SK-N-SH treated with all-trans-retinoic acid at 6 μM for 48 hours (cell line): ENCODE measurements at regions not wholly inside any gene's neighbourhood (a gene's known extent, or its start where the extent isn't known, plus 50 kb on each side); places are given as distances from the start of the nearest gene placed in this dataset.

Experiments used
- CSDC2 ChIP-seq: fragments of 250-450 bp; sonication (Bioruptor Pico); IDR thresholded peaks from 2 replicates; pipeline ENCODE4 v1.5.0; 2020; ENCODE audit warnings: mild to moderate bottlenecking, moderate library complexity
- RARB ChIP-seq: fragments of 250-450 bp; sonication (Bioruptor Pico); IDR thresholded peaks from 2 replicates; pipeline ENCODE4 v1.8.0; 2021; ENCODE audit warnings: mild to moderate bottlenecking, moderate library complexity
- SNAI2 ChIP-seq: fragments of 250-450 bp; sonication (Bioruptor Pico); IDR thresholded peaks from 2 replicates; pipeline ENCODE4 v1.5.0; 2020; ENCODE audit warnings: mild to moderate bottlenecking, moderate library complexity
- ZC3H10 ChIP-seq: fragments of 250-450 bp; sonication (Bioruptor Pico); IDR thresholded peaks from 2 replicates; pipeline ENCODE4 v1.5.1; 2021; ENCODE audit warnings: mild to moderate bottlenecking, moderate library complexity
- ZFP3 ChIP-seq: fragments of 250-450 bp; sonication (Bioruptor Pico); IDR thresholded peaks from 2 replicates; pipeline ENCODE4 v1.5.0; 2020; ENCODE audit warnings: mild to moderate bottlenecking, moderate library complexity
- ZNF8 ChIP-seq: fragments of 450-650 bp; formaldehyde crosslinking; IDR thresholded peaks from 2 replicates; pipeline ENCODE4 v1.5.0; 2020; ENCODE audit warnings: mild to moderate bottlenecking, moderate library complexity
- TF ChIP-seq, protein P1 (sequence below): fragments of 250-450 bp; sonication (Bioruptor Pico); IDR thresholded peaks from 2 replicates; pipeline ENCODE4 v1.5.1; 2020; ENCODE audit warnings: low read depth, mild to moderate bottlenecking, moderate library complexity
- TF ChIP-seq, protein P2 (sequence below): fragments of 250-450 bp; sonication (Bioruptor Pico); IDR thresholded peaks from 2 replicates; pipeline ENCODE4 v1.5.1; 2021; ENCODE audit warnings: mild to moderate bottlenecking, moderate library complexity
- TF ChIP-seq, protein P3 (sequence below): fragments of 250-450 bp; sonication (Bioruptor Pico); IDR thresholded peaks from 2 replicates; pipeline ENCODE4 v1.8.0; 2020; ENCODE audit warnings: mild to moderate bottlenecking, moderate library complexity, borderline replicate concordance

DNA sequence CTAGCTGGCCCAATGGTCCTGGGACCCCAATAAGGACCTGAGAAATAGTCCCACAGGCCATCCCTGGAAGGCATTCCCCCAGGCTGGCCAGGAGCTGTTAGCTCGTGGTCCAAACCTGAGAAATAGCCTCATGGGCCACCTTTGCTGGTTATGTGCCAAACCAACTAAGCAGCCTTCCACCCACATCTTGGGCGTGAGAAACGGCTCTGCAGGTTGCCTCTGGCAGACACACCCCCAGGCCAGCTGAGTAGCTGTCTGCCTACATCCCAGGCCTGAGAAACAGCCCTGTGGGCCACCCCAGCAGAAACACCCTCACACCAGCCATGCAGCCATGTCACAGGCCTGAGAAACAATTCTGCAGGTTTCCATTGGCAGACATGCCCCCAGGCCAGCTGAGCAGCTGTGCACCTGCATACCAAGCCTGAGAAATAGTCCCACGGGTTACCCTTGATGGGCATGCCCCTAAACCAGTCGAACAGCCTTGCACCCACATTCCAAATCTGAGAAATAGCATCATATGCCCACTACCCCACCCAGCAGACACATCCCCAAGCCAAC lies 567.8 kb upstream of the ID4 start:
- TF ChIP-seq, protein P1, sequence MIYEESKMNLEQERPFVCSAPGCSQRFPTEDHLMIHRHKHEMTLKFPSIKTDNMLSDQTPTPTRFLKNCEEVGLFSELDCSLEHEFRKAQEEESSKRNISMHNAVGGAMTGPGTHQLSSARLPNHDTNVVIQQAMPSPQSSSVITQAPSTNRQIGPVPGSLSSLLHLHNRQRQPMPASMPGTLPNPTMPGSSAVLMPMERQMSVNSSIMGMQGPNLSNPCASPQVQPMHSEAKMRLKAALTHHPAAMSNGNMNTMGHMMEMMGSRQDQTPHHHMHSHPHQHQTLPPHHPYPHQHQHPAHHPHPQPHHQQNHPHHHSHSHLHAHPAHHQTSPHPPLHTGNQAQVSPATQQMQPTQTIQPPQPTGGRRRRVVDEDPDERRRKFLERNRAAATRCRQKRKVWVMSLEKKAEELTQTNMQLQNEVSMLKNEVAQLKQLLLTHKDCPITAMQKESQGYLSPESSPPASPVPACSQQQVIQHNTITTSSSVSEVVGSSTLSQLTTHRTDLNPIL (CRISPR knock-in tag): no peak
- TF ChIP-seq, protein P2, sequence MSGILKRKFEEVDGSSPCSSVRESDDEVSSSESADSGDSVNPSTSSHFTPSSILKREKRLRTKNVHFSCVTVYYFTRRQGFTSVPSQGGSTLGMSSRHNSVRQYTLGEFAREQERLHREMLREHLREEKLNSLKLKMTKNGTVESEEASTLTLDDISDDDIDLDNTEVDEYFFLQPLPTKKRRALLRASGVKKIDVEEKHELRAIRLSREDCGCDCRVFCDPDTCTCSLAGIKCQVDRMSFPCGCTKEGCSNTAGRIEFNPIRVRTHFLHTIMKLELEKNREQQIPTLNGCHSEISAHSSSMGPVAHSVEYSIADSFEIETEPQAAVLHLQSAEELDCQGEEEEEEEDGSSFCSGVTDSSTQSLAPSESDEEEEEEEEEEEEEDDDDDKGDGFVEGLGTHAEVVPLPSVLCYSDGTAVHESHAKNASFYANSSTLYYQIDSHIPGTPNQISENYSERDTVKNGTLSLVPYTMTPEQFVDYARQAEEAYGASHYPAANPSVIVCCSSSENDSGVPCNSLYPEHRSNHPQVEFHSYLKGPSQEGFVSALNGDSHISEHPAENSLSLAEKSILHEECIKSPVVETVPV (CRISPR knock-in tag): no peak
- TF ChIP-seq ZFP3 (CRISPR knock-in tag) (no peak), CSDC2 (CRISPR knock-in tag) (no peak), SNAI2 (no peak), ZC3H10 (no peak), ZNF8 (CRISPR knock-in tag) (no peak), RARB (CRISPR knock-in tag) (no peak)
- TF ChIP-seq, protein P3, sequence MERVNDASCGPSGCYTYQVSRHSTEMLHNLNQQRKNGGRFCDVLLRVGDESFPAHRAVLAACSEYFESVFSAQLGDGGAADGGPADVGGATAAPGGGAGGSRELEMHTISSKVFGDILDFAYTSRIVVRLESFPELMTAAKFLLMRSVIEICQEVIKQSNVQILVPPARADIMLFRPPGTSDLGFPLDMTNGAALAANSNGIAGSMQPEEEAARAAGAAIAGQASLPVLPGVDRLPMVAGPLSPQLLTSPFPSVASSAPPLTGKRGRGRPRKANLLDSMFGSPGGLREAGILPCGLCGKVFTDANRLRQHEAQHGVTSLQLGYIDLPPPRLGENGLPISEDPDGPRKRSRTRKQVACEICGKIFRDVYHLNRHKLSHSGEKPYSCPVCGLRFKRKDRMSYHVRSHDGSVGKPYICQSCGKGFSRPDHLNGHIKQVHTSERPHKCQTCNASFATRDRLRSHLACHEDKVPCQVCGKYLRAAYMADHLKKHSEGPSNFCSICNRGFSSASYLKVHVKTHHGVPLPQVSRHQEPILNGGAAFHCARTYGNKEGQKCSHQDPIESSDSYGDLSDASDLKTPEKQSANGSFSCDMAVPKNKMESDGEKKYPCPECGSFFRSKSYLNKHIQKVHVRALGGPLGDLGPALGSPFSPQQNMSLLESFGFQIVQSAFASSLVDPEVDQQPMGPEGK (CRISPR knock-in tag): no peak
